HG03025 (cell line): ENCODE measurements at regions not wholly inside any gene's neighbourhood (a gene's known extent, or its start where the extent isn't known, plus 50 kb on each side); places are given as distances from the start of the nearest gene placed in this dataset.

Experiments used
- ATAC-seq: cut with Tn5 transposase; IDR thresholded peaks from one replicate; pipeline ENCODE4 v1.9.1; 2021; ENCODE audit warnings: mild to moderate bottlenecking, moderate library complexity; ENCODE audit not compliant: unreplicated experiment, low FRiP score

DNA sequence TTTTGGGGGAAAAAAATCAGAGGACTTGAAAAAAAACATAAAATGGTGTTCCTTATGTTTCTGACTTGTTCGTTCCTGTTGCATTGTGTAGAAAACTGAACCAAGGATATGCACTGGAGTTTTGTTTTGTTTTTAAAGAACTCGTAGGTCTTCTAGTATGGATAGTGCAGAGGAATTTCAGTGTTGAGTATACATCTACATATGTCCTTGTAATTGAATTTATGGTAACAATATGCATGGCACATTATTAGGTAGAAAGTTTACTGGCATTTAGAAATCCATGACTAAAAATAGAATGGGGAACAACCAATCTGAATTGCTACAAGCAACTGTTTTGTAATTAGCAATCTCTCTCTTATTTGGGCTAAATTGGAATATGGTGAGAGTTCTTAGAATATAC is 188.3 kb upstream of the ZRANB2 start:
- no peak for ATAC-seq

DNA sequence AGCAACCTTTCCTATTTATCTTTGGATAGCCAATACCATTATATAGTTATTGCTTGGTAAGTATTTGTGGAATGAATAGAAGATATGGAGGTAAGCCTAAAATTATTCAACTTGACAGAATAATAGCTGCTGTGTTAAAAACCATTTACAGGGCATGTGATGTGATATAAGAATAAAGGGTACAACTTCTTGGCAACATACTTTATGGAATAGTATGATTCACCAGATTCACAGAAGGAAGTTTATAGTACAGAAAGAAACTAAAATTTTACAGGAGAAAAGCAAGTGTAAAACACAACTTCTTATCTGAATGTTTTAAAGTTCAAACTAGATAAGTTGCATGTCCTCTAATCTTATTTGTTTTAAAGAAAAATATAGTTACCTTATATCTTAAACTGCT is 186.4 kb upstream of the ZRANB2 start:
- no peak for ATAC-seq

DNA sequence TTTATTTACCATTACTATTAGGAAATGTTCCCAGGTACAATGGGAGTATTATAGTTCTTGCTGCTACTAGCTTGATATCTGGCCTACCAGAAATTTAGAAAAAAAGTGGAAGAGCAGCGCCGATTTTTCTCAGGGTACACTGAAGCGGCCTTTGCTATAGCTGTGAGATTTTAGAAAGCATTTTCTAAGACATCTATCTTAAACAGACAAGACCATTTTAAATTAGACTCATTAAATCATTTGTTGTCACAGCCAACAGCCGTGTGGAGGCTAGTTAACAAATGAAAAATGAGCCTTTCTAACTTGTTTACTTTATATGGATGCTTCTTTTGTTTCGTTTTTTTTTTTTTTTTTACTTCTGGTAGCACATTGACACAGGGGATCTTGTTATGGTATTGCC is 183.2 kb upstream of the ZRANB2 start:
- ATAC-seq = no peak

DNA sequence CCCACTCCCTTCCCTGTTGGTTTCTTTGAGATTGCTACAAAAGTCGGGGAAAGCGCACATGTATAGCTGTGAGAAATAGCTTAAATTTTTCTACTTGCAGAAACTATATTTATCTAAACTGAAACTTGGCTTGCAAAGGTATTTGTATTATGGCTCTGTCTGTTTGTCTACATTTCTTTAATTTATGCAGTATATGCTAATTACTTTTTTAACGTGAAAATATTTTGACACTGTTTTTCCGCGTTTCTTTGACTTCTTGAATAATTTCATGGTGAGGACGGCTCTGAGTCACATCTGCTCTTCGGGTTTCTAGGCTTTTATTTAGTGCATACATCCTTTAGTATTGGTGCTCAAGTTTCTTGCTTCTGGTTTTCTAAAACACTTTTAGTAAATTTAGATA is 182.1 kb upstream of the ZRANB2 start:
- ATAC-seq = no peak

DNA sequence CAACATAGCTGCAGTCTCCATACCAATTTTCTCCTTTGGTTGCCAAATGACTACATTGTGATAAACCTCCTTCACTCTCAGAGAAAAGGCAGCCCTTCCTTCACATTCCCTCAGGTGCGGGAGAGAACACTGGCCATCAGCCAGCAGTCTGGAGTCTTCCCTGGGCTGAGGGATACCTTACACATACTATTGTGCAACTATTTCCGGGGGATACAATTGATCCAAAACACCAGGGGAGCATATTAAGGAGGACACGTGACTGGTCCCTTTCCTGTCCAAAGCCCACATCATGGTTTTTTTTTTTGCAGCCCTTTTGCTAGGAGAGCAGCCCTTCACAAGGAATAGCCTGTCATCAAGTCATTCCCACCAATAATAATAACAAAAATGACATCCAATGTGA is 172.1 kb upstream of the ZRANB2 start:
- no peak for ATAC-seq

DNA sequence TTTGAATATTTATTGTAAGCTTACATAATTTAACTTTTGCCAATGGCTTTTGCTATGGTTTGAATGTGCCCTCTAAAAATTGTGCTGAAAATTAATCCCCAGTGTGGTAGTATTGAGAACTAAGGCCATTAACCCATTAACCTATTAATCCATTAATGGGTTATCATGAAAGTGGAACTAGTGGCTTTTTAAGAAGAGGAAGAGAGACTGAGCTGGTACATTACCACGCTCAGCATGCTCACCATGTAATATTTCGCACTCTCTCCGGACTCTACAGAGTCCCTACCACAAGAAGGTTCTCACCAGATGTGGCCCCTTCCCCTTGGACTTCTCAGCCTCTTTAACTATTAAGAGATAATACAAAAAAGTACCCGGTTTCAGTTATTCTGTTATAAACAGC is 164.4 kb upstream of the ZRANB2 start:
- ATAC-seq = no peak

DNA sequence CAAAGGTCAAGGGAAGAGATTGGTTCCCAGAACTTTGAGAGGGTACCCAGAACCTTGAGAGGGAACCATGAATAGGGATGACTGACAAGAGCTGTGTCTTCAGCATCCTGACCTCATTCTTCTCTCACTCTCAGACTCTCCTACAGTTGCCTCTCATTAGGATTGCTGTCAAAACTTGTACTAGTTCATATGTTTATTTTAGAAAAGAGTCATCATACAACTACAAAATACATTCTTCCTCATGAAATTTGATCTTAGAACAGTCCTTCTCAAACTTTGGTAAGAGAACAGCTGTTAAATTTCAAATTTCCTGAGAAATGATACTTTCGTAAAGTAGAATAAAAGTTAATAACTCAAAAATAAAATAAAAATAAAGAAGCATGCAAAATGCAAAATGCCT is 161.4 kb upstream of the ZRANB2 start:
- ATAC-seq = no peak

DNA sequence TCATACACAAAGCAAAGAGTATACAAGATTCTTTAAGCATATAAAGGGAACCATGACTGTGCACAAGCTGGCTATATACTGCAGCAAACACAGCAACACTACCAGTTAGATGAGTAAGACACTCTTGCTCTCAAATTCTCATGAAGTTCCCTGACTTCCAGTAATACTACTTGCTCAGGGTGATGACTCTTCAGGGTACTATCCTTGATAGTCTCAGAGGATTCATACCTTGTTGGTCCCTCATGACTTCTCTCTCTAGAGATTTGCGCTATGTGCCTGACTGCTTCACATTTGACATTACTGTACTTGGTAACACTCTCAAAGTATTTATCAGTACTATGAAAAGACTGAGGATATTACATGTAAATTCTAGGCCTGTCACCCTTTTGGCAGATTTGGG is 159.8 kb upstream of the ZRANB2 start:
- no peak for ATAC-seq

DNA sequence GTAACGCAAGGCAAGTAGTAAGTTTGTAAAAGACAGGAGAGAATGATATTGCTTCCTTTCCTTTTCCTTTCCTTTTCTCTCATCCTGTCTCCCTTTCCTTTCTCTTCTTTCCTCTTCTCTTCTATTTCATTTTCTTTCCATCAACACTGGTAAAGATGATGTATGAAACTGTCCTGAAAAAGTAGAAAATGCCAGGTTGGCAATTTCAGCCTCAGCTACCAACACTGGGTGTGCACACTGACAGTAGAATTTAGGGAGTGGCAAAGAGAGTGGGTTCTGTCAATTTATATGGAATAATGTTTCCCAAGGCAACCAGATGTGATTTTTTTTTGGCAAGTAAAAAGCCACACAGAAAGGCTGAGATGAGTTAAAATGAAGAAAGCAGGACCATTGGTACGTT is 155.7 kb upstream of the ZRANB2 start:
- no peak for ATAC-seq

DNA sequence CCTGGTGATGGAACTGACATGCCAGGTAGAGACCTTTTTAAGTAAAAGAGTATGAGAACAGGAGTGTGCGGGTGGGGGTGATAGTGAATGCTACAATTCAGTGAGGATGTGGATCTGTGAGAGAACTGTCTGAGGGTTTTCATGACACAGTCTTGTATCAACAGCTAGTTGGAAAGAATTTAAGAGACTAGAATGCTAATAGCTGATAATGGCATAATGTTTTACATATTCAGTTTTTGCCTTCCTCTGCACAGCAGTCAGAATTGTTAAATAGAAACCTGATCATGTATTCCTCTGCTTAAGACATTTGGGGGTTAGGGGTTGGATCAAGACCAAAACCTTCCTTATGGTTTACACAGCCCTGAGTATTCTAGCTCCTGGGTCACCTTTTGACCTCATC is 152.8 kb upstream of the ZRANB2 start:
- no peak for ATAC-seq

DNA sequence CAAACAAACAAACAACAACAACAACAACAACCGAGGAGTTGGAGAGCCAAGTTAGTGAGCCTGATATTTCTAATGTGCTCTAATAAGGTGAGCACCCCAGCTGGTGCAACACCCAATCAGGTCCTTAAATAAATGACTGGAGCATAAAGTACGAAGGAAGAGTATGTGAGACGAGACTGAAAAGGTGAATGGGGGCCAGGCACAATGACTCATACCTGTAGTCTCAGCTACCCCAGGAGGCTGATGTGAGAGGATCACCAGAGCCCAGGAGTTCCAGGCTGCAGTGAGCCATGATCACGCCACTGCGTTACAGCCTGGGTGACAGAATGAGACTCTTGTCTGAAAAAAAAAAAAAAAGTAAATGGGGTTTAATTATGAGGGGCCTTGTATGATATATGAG is 152.0 kb upstream of the ZRANB2 start:
- ATAC-seq = no peak

DNA sequence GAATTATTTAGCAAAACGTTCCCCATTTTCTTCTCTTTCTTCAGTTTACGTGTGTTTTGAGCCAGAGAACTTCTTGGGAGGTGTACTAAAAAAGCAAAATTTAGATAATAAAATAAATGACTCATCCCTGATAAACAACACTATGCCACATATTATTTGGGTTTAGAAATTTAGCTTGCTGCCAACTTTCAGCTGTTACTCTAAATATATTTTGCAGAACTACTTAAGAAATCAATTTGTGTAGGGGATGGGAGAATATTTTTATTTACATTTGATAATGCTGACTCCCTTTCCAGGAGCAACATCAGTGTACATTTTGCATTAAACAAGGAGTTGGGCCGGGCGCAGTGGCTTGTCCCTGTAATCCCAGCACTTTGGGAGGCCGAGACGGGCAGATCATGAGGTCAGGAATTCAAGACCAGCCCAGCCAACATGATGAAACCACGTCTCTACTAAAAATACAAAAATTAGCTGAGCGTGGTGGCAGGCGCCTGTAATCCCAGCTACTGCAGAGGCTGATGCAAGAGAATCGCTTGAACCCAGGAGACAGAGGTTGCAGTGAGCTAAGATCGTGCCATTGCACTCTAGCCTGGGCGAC is 151.4 kb upstream of the ZRANB2 start:
- no peak for ATAC-seq

DNA sequence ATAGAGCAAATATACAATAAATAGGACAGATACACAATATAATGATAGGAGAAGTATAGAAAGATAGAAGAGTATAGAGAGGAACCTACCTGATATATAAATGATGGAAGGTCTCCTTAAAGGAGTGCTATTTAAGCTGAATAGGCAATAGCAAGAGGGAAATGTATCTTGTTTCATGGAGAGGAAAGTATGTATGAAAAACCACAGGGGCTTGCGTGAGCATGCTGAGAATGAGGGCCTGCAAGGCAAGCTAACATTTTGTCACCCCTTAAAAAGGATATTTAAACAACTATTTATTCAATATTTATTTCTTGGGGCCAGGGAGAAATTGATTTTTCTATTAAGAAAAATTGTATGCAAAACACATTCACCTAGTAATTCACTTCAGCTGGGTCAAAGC is 150.9 kb upstream of the ZRANB2 start:
- no peak for ATAC-seq

DNA sequence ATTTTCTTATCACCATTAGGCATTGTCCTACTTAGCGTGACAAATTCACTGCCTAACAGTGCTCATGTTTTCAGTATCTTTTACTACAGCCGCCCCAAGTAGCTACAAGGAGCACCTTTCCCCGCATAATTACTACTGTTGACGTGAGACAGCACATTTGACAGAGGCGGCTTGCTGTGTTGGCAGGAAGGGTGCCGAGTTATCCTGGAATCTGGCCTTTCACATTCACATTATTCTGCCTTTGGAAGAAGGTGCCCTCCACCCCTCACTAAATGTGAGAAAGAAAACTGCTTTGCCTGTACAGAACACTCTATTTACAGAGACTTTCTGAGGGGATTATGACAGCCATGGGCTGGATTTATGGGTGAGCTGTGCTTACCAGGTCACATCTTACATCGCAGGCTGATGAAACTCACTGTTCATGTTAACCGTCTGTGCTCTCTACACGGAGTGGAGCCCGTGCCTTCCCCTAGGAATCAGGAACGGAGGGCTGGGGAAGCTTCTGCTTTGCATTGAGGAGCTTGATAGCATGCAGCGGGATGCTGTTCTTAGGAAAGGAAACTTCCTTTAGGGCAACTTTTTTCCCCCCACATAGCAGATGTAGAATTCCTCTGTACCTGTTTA is 148.0 kb upstream of the ZRANB2 start:
- ATAC-seq = no peak

DNA sequence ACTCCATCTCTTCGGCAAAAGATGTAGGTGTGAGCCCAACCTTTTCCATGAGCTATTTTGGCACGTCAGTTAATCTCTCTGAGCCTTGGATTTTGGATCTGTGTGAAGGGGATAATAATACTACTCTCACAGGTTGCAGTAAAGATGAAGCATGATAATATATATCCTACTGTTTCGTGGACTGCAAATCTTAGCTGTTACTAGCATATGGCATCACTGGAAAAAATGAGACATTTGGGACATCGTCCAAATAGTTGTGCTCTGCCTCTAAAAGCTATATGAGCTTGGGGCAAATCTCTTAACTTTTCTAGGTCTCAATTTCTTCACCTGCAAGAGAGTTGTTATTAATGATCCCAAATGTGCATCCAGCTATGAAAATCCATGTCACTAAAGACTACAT is 147.4 kb upstream of the ZRANB2 start:
- ATAC-seq = no peak

DNA sequence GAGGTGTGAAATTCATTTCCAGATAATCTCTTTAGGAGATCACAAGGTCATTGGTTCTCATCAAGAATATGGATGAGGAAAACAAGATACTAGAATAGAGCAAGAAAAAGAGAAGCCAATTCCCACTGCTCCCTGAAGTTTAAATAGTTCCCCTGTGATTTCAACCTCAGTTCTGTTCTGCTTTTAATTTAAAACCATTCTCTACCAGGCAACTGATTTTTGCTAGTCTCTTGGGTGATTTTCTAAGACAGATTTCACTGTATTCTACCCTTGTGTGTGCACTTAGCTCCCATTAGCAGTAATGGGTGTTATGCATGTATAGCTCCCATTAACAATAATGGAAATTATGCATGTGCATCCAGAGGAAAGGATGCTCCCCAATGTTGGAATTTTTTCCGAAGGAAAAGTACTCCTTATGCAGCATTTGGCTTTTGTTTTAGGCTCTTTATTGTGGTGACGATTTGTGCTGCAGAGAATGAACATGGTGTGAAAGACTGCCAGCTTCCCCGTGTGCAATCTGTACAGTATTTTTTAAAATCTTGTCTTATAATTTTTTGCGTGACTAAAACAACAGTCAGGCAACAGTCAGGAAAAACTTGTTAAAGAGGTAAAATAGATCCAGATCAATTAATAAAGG is 144.0 kb upstream of the ZRANB2 start:
- no peak for ATAC-seq

DNA sequence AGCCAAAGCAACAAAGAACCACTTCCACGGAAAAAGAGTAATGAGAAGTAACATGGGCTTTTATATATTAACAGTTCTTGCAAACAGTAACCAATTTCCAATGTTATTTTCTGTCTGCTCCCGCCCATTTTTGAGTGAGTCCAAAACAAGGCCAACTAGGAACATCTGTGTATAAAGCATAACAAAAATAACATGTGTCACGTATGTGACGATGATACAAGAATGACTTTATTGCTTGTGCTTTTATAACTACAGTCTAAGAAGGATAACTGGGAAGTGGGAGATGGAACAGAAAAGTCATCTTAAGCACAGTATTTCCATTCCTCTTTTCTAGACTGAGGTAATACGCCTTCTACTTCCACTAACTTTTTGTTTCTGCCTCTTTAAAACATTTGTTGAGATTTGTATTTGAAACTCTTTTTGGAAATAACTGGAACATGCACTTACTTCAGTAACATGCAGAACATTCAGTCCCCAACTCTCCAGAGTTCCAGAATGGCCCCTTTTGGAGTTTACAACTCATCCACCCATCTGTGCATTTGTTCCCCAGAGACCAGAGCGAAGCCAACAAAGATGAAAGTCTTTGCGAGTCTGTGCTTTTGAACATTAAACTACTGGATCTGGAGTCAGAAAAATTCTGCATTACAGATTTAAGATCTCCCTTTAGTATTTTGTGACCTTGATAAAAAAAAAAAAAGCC is 143.0 kb upstream of the ZRANB2 start:
- no peak for ATAC-seq

DNA sequence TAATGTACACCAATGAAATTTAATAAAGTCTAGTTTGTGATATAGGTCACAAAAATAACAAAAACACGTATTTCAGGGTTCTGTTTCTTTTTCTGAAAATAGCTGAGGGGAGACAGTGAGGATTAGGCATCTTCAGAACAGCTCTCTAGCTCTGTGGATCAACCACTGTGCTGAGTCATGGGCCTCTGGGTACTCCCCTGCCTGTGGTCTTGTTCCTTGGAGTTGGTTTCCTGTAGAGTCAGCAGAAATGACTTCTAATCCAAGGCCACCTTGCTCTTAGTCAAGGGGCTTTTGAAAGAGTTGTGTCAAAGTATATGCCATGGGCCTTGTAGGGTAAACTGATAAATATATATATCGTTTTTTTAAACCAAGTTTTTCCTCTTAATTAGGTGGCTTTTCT is 141.8 kb upstream of the ZRANB2 start:
- no peak for ATAC-seq

DNA sequence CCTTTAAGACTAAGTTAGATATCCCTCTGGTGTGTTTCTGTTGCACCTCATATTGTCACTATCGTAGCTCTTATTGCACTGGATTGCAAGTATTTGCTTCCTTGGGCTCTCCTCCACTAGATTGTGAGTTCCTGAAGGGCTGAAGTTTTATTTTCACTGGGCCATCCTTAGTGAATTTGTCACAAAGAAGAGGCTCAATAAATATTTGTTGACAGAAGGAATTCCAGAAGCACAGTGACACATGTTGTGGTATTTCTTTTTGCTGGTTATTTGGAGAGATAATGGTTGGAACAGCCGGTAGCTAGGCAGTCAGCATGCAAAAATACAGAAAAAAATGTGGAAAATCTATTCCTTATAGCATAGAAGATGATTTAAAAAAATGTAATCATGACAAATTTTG is 129.9 kb upstream of the ZRANB2 start:
- no peak for ATAC-seq

DNA sequence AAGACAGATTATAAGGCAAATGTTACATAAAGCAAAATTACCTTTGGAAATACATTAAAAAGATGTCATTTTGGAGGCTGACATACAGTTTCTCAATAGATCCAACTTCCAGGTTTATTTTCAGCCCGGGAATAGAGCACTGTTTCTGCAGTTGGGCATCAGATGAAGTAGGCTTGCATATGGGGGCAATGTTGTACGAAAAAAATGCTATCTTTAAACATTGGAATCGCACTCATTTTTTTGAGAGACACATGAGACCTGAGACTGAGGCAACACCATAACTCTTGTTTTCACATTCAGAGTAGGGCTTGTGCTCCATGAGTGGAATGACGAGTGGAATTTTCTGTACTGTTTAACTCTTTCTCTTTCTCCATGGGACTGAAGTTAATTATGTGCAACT is 122.4 kb upstream of the ZRANB2 start:
- no peak for ATAC-seq

DNA sequence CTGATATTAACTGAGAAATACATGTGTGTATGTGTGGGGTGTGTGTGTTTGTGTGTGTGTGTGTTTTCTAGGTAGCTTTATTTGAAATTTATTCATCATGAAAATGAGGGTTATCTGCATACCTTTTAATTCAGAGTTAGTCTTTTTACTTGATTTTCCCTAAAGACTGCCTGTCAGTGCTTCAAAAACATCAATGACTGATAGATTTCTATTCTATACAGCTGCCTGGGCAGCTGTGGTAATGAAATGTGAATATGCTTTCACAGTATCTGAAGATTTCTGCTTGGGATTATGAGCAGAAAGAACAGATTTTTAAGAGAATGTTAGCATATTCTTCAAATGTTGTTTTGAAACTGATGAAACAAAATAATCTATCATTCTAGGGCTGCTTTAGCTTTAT is 119.7 kb upstream of the ZRANB2 start:
- ATAC-seq = no peak

DNA sequence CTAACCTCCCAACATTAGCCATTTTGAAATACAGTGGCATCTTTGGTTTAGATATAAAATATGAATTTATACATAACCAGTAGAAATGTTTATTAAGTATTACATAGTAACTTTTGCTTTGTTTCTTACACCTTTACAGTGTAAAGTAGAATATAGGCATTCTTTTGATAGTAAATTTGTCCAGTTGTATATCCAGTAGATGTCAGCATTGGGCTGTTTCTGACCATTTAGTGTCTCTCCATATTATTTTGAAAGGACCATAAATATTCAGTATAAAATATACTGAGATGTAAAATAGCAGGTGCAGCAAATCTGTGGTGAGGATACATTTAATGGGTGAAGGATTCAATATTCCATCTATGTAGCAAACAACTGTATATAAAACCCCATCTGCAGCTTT is 115.8 kb upstream of the ZRANB2 start:
- ATAC-seq = no peak
